MM.1S (cell line): ENCODE measurements at regions not wholly inside any gene's neighbourhood (a gene's known extent, or its start where the extent isn't known, plus 50 kb on each side); places are given as distances from the start of the nearest gene placed in this dataset.
"Not testable (repeated sequence)": the region's sequence is repeated elsewhere in the genome, so short reads cannot be mapped to it uniquely, and the experiment has no call there.

Source experiments
- EZH2 ChIP-seq: fragments of 300-600 bp; sonication (generic); optimal IDR thresholded peaks from 2 replicates; pipeline ENCODE3; 2017; ENCODE audit warnings: low read depth, mild to moderate bottlenecking, antibody characterized with exemption, low read length, mixed read lengths
- EZH2phosphoT487 ChIP-seq: fragments of 300-600 bp; sonication (generic); IDR thresholded peaks from 2 replicates; pipeline ENCODE4 v1.6.1; 2018; ENCODE audit warnings: antibody characterized with exemption, low read length
- TF ChIP-seq, protein P1 (sequence below): fragments of 300-600 bp; sonication (generic); IDR thresholded peaks from 2 replicates; pipeline ENCODE4 v1.5.1; 2016; ENCODE audit warnings: antibody characterized with exemption, low read length, mixed read lengths

DNA sequence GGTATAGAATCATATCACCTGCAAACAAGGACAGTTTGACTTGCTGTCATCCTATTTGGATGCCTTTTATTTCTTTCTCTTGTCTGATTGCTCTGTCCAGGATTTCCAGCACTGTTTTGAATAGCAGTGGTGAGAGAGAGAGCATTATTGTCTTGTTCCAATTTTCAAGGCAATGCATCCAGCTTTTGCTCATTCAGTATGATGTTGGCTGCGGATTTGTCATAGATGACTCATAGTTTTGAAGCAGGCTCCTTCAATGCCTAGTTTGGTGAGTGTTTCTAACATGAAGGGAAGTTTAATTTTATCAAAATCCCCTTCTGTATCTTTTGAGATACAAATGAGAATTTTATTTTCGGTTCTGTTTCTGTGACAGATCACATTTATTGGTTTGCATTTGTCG, 518.9 kb downstream of the PCDH11X start:
- TF ChIP-seq, protein P1, sequence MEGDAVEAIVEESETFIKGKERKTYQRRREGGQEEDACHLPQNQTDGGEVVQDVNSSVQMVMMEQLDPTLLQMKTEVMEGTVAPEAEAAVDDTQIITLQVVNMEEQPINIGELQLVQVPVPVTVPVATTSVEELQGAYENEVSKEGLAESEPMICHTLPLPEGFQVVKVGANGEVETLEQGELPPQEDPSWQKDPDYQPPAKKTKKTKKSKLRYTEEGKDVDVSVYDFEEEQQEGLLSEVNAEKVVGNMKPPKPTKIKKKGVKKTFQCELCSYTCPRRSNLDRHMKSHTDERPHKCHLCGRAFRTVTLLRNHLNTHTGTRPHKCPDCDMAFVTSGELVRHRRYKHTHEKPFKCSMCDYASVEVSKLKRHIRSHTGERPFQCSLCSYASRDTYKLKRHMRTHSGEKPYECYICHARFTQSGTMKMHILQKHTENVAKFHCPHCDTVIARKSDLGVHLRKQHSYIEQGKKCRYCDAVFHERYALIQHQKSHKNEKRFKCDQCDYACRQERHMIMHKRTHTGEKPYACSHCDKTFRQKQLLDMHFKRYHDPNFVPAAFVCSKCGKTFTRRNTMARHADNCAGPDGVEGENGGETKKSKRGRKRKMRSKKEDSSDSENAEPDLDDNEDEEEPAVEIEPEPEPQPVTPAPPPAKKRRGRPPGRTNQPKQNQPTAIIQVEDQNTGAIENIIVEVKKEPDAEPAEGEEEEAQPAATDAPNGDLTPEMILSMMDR, result not testable (repeated sequence)
- not testable (repeated sequence) for TF ChIP-seq EZH2, EZH2phosphoT487
